OCI-LY3 (cell line): ENCODE measurements at regions not wholly inside any gene's neighbourhood (a gene's known extent, or its start where the extent isn't known, plus 50 kb on each side); places are given as distances from the start of the nearest gene placed in this dataset.

ENCODE experiments used
- EZH2phosphoT487 ChIP-seq: fragments of 200-600 bp; shearing (Covaris generic); IDR thresholded peaks from 2 replicates; pipeline ENCODE4 v1.6.1; 2018; ENCODE audit warnings: antibody characterized with exemption, mixed run types, low read depth
- TF ChIP-seq, protein P1 (sequence below): fragments of 200-600, 300-600 bp; sonication (generic); IDR thresholded peaks from 2 replicates; pipeline ENCODE4 v1.5.1; 2014; ENCODE audit warnings: antibody characterized with exemption, low read length, low read depth

- TF ChIP-seq, protein P1, sequence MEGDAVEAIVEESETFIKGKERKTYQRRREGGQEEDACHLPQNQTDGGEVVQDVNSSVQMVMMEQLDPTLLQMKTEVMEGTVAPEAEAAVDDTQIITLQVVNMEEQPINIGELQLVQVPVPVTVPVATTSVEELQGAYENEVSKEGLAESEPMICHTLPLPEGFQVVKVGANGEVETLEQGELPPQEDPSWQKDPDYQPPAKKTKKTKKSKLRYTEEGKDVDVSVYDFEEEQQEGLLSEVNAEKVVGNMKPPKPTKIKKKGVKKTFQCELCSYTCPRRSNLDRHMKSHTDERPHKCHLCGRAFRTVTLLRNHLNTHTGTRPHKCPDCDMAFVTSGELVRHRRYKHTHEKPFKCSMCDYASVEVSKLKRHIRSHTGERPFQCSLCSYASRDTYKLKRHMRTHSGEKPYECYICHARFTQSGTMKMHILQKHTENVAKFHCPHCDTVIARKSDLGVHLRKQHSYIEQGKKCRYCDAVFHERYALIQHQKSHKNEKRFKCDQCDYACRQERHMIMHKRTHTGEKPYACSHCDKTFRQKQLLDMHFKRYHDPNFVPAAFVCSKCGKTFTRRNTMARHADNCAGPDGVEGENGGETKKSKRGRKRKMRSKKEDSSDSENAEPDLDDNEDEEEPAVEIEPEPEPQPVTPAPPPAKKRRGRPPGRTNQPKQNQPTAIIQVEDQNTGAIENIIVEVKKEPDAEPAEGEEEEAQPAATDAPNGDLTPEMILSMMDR, result no peak
- TF ChIP-seq EZH2phosphoT487, result no peak
These were observed 425.3 kb upstream of the SLC35B3 start for GRCh38 chr6:8860671-8861070.
